HL-60 (cell line): ENCODE measurements at regions not wholly inside any gene's neighbourhood (a gene's known extent, or its start where the extent isn't known, plus 50 kb on each side); places are given as distances from the start of the nearest gene placed in this dataset.

Experiments used
- GABPA ChIP-seq: IDR thresholded peaks from 2 replicates; pipeline ENCODE4 v1.6.1; 2012; ENCODE audit warnings: low read depth
- POLR2AphosphoS5 ChIP-seq: IDR thresholded peaks from 2 replicates; pipeline ENCODE4 v1.6.1; 2012; ENCODE audit warnings: low read depth
- TF ChIP-seq, protein P1 (sequence below): IDR thresholded peaks from one replicate; pipeline ENCODE4 v1.5.1; 2011; ENCODE audit warnings: low read length, control low read depth, inconsistent platforms; ENCODE audit not compliant: insufficient read depth
- TF ChIP-seq, protein P2 (sequence below): IDR thresholded peaks from 2 replicates; pipeline ENCODE4 v1.6.1; 2012; ENCODE audit warnings: low read depth; ENCODE audit not compliant: insufficient replicate concordance

DNA sequence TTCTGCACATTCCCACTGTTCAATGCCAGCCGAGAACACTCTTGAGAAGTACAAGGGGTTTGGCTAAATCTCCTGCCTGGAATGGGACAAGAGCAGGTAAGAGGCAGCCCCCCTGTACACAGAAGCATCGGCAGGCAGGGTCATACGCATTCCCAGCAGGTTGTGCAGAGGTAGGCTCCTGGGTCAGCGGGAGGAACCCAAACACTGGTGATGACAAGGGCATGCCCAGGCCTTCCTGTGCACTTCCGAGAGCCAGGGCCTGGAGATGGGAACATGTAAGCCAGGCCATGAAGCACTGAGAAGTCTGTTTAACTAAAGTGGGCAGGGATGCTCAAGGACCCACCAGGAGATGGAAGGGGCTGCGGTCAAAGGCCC is 130.3 kb upstream of the CHST15 start:
- TF ChIP-seq, protein P1, sequence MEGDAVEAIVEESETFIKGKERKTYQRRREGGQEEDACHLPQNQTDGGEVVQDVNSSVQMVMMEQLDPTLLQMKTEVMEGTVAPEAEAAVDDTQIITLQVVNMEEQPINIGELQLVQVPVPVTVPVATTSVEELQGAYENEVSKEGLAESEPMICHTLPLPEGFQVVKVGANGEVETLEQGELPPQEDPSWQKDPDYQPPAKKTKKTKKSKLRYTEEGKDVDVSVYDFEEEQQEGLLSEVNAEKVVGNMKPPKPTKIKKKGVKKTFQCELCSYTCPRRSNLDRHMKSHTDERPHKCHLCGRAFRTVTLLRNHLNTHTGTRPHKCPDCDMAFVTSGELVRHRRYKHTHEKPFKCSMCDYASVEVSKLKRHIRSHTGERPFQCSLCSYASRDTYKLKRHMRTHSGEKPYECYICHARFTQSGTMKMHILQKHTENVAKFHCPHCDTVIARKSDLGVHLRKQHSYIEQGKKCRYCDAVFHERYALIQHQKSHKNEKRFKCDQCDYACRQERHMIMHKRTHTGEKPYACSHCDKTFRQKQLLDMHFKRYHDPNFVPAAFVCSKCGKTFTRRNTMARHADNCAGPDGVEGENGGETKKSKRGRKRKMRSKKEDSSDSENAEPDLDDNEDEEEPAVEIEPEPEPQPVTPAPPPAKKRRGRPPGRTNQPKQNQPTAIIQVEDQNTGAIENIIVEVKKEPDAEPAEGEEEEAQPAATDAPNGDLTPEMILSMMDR: no peak
- TF ChIP-seq, protein P2, sequence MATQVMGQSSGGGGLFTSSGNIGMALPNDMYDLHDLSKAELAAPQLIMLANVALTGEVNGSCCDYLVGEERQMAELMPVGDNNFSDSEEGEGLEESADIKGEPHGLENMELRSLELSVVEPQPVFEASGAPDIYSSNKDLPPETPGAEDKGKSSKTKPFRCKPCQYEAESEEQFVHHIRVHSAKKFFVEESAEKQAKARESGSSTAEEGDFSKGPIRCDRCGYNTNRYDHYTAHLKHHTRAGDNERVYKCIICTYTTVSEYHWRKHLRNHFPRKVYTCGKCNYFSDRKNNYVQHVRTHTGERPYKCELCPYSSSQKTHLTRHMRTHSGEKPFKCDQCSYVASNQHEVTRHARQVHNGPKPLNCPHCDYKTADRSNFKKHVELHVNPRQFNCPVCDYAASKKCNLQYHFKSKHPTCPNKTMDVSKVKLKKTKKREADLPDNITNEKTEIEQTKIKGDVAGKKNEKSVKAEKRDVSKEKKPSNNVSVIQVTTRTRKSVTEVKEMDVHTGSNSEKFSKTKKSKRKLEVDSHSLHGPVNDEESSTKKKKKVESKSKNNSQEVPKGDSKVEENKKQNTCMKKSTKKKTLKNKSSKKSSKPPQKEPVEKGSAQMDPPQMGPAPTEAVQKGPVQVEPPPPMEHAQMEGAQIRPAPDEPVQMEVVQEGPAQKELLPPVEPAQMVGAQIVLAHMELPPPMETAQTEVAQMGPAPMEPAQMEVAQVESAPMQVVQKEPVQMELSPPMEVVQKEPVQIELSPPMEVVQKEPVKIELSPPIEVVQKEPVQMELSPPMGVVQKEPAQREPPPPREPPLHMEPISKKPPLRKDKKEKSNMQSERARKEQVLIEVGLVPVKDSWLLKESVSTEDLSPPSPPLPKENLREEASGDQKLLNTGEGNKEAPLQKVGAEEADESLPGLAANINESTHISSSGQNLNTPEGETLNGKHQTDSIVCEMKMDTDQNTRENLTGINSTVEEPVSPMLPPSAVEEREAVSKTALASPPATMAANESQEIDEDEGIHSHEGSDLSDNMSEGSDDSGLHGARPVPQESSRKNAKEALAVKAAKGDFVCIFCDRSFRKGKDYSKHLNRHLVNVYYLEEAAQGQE: no peak
- TF ChIP-seq POLR2AphosphoS5 (no peak), GABPA (no peak)
